Stomach (tissue), 4 donors: ENCODE measurements at regions not wholly inside any gene's neighbourhood (a gene's known extent, or its start where the extent isn't known, plus 50 kb on each side); places are given as distances from the start of the nearest gene placed in this dataset.

Source experiments
- POLR2A ChIP-seq, 4 donors: fragments of 450-650 bp; IDR thresholded peaks; one replicate each; pipeline ENCODE4 v1.6.1; 2016; ENCODE audit warnings: antibody characterized with exemption in 4 of 4, control low read depth in 2 of 4, mild to moderate bottlenecking in 1 of 4, moderate library complexity in 1 of 4
- TF ChIP-seq, protein P1 (sequence below), 7 experiments: fragments of 450-650 bp in 4 of 7; fragments of 200-600 bp in 3 of 7; sonication (generic) in 3 of 7; IDR thresholded peaks; one replicate each; pipeline ENCODE4 v1.5.1; 2016 to 2019; ENCODE audit warnings: antibody characterized with exemption in 7 of 7, control low read depth in 2 of 7, mild to moderate bottlenecking in 1 of 7

DNA sequence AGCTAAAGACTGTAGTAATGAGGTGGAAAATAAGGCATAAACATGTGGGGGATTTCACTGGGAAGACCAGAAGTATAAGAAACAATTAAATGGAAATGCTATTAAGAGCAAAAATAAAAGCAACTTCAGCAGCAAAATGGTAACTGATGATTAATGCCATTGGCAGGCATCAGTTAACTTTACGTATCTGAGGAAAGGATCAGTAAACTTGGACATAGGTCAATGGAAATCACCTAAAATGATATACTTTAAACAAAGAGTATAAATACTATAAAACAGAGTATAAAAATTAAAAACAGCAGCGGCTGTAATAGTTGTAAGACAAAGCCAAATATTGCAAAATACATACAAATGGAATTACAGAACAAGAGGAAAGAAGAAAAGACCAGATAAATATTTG lies 992.1 kb downstream of the DNAH5 start:
- TF ChIP-seq, protein P1, sequence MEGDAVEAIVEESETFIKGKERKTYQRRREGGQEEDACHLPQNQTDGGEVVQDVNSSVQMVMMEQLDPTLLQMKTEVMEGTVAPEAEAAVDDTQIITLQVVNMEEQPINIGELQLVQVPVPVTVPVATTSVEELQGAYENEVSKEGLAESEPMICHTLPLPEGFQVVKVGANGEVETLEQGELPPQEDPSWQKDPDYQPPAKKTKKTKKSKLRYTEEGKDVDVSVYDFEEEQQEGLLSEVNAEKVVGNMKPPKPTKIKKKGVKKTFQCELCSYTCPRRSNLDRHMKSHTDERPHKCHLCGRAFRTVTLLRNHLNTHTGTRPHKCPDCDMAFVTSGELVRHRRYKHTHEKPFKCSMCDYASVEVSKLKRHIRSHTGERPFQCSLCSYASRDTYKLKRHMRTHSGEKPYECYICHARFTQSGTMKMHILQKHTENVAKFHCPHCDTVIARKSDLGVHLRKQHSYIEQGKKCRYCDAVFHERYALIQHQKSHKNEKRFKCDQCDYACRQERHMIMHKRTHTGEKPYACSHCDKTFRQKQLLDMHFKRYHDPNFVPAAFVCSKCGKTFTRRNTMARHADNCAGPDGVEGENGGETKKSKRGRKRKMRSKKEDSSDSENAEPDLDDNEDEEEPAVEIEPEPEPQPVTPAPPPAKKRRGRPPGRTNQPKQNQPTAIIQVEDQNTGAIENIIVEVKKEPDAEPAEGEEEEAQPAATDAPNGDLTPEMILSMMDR (IDR thresholded peaks at IDR 0.05), result no peak
- no peak for TF ChIP-seq POLR2A (IDR thresholded peaks at IDR 0.05)
